AG09309 (cell line): ENCODE measurements at regions not wholly inside any gene's neighbourhood (a gene's known extent, or its start where the extent isn't known, plus 50 kb on each side); places are given as distances from the start of the nearest gene placed in this dataset.
A peak's percentile ranks its signal among the peaks of the same experiment; 100 is the strongest.

Experiments
- DNase-seq: peaks from one replicate; pipeline ENCODE4 v3.0.0-alpha.2; 2010; ENCODE audit warnings: low read depth
- H3K4me3 ChIP-seq: 2 replicates; pipeline ENCODE4 v1.5.1; 2011; ENCODE audit warnings: mild to moderate bottlenecking, low read depth, low read length, moderate library complexity; ENCODE audit not compliant: control insufficient read depth
- TF ChIP-seq, protein P1 (sequence below): IDR thresholded peaks from 2 replicates; pipeline ENCODE4 v1.5.1; 2011; ENCODE audit warnings: mild to moderate bottlenecking, low read depth, low read length, inconsistent platforms; ENCODE audit not compliant: insufficient read depth, control insufficient read depth; ENCODE audit errors: missing control alignments

GRCh38 chr5:34570143-34570542, 86.0 kb upstream of the RAI14 start:
- TF ChIP-seq, protein P1, sequence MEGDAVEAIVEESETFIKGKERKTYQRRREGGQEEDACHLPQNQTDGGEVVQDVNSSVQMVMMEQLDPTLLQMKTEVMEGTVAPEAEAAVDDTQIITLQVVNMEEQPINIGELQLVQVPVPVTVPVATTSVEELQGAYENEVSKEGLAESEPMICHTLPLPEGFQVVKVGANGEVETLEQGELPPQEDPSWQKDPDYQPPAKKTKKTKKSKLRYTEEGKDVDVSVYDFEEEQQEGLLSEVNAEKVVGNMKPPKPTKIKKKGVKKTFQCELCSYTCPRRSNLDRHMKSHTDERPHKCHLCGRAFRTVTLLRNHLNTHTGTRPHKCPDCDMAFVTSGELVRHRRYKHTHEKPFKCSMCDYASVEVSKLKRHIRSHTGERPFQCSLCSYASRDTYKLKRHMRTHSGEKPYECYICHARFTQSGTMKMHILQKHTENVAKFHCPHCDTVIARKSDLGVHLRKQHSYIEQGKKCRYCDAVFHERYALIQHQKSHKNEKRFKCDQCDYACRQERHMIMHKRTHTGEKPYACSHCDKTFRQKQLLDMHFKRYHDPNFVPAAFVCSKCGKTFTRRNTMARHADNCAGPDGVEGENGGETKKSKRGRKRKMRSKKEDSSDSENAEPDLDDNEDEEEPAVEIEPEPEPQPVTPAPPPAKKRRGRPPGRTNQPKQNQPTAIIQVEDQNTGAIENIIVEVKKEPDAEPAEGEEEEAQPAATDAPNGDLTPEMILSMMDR, result no peak
- no peak overlapping the region for H3K4me3 ChIP-seq
- no peak for DNase-seq

DNA sequence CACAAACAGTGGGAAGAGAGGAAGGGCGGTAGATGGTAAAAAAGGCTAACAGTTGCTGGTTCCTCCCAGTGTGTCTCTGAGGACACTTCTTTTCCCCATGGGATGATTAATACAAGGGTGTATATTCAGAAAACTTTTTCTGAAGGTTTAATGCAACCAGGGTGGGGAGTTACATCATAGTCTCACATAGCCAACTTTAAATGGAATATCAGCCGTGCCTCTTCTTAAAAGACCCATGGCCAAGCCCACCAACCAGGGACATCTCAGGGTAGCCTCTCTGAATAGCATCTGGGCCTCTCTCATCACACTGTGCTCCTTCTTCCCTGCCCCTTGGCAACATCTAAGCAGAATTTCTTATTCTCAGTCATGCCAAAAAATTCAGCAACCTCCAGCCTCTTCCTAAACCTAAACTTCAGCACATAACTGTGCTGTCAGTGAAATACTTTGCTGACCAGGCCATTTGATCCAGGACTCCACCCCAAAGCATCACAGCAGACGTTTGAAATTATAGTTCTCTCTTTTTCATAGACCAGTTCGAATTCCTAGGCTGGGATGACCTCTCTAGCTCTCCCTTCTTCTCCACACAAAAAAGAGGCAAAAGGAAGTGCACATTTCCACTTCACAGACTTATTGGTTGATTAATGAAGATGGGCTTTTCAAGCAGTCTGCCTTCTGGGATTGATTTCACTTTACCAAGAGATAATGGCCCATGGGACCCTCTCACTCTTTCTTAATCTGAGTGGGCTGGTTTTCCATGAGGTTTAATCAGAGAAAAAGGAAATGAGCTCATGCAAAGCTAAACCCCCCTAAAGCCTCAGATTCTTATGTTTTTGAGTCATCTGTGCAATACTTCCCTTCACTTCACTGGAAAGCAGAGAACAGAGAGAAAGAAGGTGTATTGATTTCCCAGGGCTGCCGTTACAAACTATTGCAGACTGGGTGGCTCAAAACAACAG, 85.1 kb upstream of the RAI14 start:
- peak; percentile 55 for DNase-seq
- TF ChIP-seq, protein P1, result no peak
- no peak overlapping the region for H3K4me3 ChIP-seq

- H3K4me3 ChIP-seq, result no peak overlapping the region
- DNase-seq, result no peak
Observed at GRCh38 chr5:34571677-34572041, 84.5 kb upstream of the RAI14 start.

GRCh38 chr5:34574936-34575467, 81.1 kb upstream of the RAI14 start:
- H3K4me3 ChIP-seq, result no peak overlapping the region
- TF ChIP-seq, protein P1, result no peak
- no peak for DNase-seq

More at GRCh38 chr5:34571677-34572041, 84.5 kb upstream of the RAI14 start:
- TF ChIP-seq, protein P1, result no peak

- peak; percentile 61 for DNase-seq
- H3K4me3 ChIP-seq, result no peak overlapping the region
- TF ChIP-seq, protein P1, result no peak
Observed at GRCh38 chr5:34576891-34577666, 79.0 kb upstream of the RAI14 start.

DNA sequence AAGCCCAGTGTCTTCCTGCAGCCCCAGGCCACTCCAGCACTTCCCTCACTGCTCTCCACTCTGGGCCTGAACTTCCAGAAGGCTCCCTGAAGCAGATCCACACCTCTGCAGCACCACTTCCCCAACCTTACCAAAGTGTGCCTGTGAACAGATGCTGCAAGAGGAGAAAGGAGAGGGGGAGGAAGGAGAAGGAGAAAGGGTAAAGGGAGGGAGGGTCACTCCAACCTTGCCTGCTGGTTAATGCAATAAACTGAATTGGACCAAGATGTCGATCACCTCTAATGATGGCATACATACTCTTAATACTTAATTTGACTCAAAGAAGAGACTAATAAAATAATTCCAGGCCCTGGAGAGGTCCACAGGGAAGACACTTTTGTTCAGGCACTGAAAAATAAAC, 77.2 kb upstream of the RAI14 start:
- TF ChIP-seq, protein P1, result no peak
- no peak overlapping the region for H3K4me3 ChIP-seq
- DNase-seq, result no peak
